ENCODE measurements at regions not wholly inside any gene's neighbourhood (a gene's known extent, or its start where the extent isn't known, plus 50 kb on each side); places are given as distances from the start of the nearest gene placed in this dataset.

DNA sequence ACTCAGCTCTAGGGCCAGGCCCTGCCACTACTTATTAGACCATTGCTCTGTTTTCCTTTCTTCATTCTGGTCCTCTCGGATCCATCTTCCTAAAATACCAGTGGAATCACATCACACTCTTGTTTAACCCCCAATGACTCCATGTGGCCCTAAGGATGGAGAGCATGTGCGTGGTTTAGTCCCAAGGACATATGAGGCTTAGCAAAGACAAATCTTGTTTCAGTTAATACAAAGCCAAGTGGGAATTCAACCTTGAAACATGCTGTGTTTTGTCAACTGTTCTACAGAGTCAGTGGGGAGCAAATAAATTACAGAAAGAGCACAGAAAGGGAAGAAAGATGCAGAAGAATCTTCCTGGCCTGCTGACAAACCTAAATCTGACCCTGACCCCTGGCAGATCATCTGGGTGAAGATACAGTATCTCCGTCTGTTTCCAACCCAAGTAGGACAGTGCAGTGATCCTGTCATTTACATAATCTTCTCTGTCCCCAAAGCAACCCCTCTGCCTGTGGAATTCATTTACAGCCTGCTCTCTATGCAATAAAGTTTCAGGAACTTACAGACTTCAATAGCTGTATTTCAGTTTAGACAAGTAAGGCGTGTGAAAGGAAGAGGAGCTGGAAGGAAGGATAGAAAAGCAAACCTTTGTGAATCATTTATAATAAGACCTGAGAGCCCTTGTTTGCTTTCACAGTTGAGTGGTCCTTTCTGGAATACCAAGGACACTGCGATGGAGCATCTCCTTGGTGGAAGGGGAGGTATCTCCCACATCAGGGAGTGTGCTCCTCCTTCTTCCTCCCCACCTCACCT lies 144.0 kb downstream of the THBS2 start:
- TF ChIP-seq, protein P1, sequence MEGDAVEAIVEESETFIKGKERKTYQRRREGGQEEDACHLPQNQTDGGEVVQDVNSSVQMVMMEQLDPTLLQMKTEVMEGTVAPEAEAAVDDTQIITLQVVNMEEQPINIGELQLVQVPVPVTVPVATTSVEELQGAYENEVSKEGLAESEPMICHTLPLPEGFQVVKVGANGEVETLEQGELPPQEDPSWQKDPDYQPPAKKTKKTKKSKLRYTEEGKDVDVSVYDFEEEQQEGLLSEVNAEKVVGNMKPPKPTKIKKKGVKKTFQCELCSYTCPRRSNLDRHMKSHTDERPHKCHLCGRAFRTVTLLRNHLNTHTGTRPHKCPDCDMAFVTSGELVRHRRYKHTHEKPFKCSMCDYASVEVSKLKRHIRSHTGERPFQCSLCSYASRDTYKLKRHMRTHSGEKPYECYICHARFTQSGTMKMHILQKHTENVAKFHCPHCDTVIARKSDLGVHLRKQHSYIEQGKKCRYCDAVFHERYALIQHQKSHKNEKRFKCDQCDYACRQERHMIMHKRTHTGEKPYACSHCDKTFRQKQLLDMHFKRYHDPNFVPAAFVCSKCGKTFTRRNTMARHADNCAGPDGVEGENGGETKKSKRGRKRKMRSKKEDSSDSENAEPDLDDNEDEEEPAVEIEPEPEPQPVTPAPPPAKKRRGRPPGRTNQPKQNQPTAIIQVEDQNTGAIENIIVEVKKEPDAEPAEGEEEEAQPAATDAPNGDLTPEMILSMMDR (IDR thresholded peaks at IDR 0.05; ENCODE audit: insufficient read depth, low read depth, low read length): no peak
- no peak for TF ChIP-seq EZH2 (IDR thresholded peaks at IDR 0.05; ENCODE audit: insufficient read depth, low read length)
